ENCODE measurements at regions not wholly inside any gene's neighbourhood (a gene's known extent, or its start where the extent isn't known, plus 50 kb on each side); places are given as distances from the start of the nearest gene placed in this dataset.

DNA sequence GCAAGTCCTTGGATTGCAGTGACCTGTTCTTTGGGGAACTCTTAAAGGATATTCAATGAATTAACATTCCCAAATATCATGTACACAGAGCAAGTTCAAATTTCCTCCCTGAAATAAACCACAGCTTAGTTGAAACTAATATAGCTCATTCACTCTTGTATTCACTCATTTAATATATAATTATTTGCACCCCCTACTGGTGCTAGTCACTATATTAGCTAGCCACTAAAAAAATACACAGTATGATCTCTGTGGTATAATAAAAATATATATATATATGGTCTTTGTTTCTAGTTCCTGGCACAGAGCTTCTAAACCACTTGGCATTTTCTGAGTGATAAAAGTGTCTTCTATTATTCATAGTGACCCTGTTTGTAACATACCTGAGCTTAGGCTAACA is 177.3 kb upstream of the LYPLAL1 start:
- no peaks in the 10 kb centered on the region for H3F3A ChIP-seq (ENCODE audit: low read length, unreplicated experiment)
- H3K36me3 ChIP-seq (ENCODE audit: low read depth, low read length) = no peaks in the 10 kb centered on the region
- no peak overlapping the region for H2AFZ ChIP-seq (ENCODE audit: low read length)
- intact Hi-C loops (cut with micrococcal nuclease) = no loop called here
- BruUV-seq (replicated peaks) = no TSS peak
- no peak overlapping the region for H3K4me2 ChIP-seq (ENCODE audit: low read length)
- no peaks in the 10 kb centered on the region for H3K79me2 ChIP-seq (ENCODE audit: low read length)
- H3K9me2 ChIP-seq (replicated peaks; ENCODE audit: low read length) = 0 out of 2 replicates have a peak, but pooled peaks cover 5% of the 10 kb centered on the region
- H3K4me3 ChIP-seq (ENCODE audit: low read length) = no peak overlapping the region
- DNase-seq (peak; percentile 41), ATAC-seq (peak; percentile 69)
- H3K9me3 ChIP-seq (ENCODE audit: low read length) = no peaks in the 10 kb centered on the region
- H4K20me1 ChIP-seq (ENCODE audit: low read length) = no peaks in the 10 kb centered on the region
- CTCF ChIA-PET = interaction anchor here (0.5 to 1.0 kb wide), 5 partner anchors 14 to 193 kb away, joined by 3 to 5 read pairs (median 4); no protein-coding TSS in a partner anchor
- no peak for TF ChIP-seq EZH2phosphoT487 (IDR thresholded peaks at IDR 0.05; ENCODE audit: borderline replicate concordance, low read length)
- no peak for TF ChIP-seq EZH2 (IDR thresholded peaks at IDR 0.05; ENCODE audit: low read length, unreplicated experiment)
- TF ChIP-seq, protein P1, sequence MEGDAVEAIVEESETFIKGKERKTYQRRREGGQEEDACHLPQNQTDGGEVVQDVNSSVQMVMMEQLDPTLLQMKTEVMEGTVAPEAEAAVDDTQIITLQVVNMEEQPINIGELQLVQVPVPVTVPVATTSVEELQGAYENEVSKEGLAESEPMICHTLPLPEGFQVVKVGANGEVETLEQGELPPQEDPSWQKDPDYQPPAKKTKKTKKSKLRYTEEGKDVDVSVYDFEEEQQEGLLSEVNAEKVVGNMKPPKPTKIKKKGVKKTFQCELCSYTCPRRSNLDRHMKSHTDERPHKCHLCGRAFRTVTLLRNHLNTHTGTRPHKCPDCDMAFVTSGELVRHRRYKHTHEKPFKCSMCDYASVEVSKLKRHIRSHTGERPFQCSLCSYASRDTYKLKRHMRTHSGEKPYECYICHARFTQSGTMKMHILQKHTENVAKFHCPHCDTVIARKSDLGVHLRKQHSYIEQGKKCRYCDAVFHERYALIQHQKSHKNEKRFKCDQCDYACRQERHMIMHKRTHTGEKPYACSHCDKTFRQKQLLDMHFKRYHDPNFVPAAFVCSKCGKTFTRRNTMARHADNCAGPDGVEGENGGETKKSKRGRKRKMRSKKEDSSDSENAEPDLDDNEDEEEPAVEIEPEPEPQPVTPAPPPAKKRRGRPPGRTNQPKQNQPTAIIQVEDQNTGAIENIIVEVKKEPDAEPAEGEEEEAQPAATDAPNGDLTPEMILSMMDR (conservative IDR thresholded peaks at IDR 0.05; ENCODE audit: low read depth, low read length) = peak; percentile 60
- no peak overlapping the region for H3K9ac ChIP-seq (ENCODE audit: low read length)
- POLR2A ChIA-PET (ENCODE audit: unreplicated experiment) = no interaction called here
- H3K27me3 ChIP-seq (ENCODE audit: low read length) = no peaks in the 10 kb centered on the region
- no peak overlapping the region for H3K27ac ChIP-seq (ENCODE audit: low read length)
- H3K4me1 ChIP-seq (ENCODE audit: insufficient read depth, low read length) = peaks cover 9% of the 10 kb centered on the region; the same call in 1 of the 2 replicates

DNA sequence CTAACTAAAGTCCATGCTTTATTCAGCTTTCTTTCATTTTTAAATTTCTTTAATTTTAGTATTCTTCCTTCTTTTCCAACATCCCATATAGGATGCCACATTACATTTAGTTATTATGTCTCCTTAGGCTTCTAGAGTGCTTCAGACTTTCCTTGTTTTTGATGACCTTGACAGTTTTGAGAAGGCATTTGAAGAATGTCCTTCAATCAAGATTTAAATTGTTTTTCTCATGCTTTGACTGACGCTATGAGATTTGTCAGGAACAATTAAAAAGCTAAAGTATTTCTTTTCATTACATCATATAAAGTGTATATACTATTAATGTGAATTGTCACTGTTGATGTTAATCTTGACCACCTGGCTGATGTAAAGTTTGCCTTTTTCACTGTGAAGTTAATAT is 173.7 kb upstream of the LYPLAL1 start:
- Histone ChIP-seq H3F3A (ENCODE audit: low read length, unreplicated experiment) (no peaks in the 10 kb centered on the region), H3K9ac (ENCODE audit: low read length) (no peak overlapping the region), H3K27me3 (ENCODE audit: low read length) (no peaks in the 10 kb centered on the region), H3K4me1 (ENCODE audit: insufficient read depth, low read length) (peaks cover 9% of the 10 kb centered on the region; the same call in 1 of the 2 replicates), H2AFZ (ENCODE audit: low read length) (no peak overlapping the region), H3K4me3 (ENCODE audit: low read length) (no peak overlapping the region), H3K36me3 (ENCODE audit: low read depth, low read length) (peaks cover 4% of the 10 kb centered on the region; the same call in 1 of the 2 replicates), H4K20me1 (ENCODE audit: low read length) (no peaks in the 10 kb centered on the region), H3K9me2 (replicated peaks; ENCODE audit: low read length) (0 out of 2 replicates have a peak, but pooled peaks cover 2% of the 10 kb centered on the region), H3K27ac (ENCODE audit: low read length) (no peak overlapping the region), H3K79me2 (ENCODE audit: low read length) (no peaks in the 10 kb centered on the region), H3K9me3 (ENCODE audit: low read length) (peaks cover 7% of the 10 kb centered on the region), H3K4me2 (ENCODE audit: low read length) (no peak overlapping the region)
- ATAC-seq (no peak), DNase-seq (no peak)
- no peak for TF ChIP-seq EZH2 (IDR thresholded peaks at IDR 0.05; ENCODE audit: low read length, unreplicated experiment)
- TF ChIP-seq, protein P1 (conservative IDR thresholded peaks at IDR 0.05; ENCODE audit: low read depth, low read length) = no peak
- TF ChIP-seq EZH2phosphoT487 (IDR thresholded peaks at IDR 0.05; ENCODE audit: borderline replicate concordance, low read length) = no peak
- intact Hi-C loops (cut with micrococcal nuclease) = no loop called here
- BruUV-seq (replicated peaks) = no TSS peak
- CTCF ChIA-PET = no interaction called here
- POLR2A ChIA-PET (ENCODE audit: unreplicated experiment) = no interaction called here

DNA sequence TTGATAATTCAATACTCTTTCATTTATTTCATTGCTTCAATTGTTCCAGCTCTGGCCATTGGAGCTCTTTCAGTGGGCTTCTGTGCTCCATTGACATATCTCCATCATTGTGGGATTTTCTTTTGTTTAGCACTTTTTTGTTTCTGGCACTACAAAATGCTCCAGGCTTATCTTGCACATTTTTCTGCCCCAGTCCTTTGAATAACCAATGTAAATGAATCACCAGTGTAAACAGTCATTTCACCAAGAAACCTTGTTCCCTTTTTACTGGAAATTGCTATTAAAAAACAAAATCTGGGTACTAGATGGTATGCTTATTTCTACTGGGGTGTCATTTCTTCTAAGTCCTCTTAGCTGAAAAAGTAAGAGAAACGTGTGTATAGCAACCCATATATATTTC is 173.0 kb upstream of the LYPLAL1 start:
- Histone ChIP-seq H4K20me1 (ENCODE audit: low read length) (no peaks in the 10 kb centered on the region), H3K36me3 (ENCODE audit: low read depth, low read length) (peaks cover 7% of the 10 kb centered on the region; the same call in 1 of the 2 replicates), H2AFZ (ENCODE audit: low read length) (no peak overlapping the region), H3K27me3 (ENCODE audit: low read length) (no peaks in the 10 kb centered on the region), H3K27ac (ENCODE audit: low read length) (no peak overlapping the region), H3K9ac (ENCODE audit: low read length) (no peak overlapping the region), H3K9me3 (ENCODE audit: low read length) (peaks cover 13% of the 10 kb centered on the region), H3K79me2 (ENCODE audit: low read length) (no peaks in the 10 kb centered on the region), H3K4me1 (ENCODE audit: insufficient read depth, low read length) (peaks cover 9% of the 10 kb centered on the region; the same call in 1 of the 2 replicates), H3K4me3 (ENCODE audit: low read length) (no peak overlapping the region), H3K4me2 (ENCODE audit: low read length) (no peak overlapping the region), H3F3A (ENCODE audit: low read length, unreplicated experiment) (no peaks in the 10 kb centered on the region), H3K9me2 (replicated peaks; ENCODE audit: low read length) (no peaks in the 10 kb centered on the region)
- no peak for TF ChIP-seq EZH2phosphoT487 (IDR thresholded peaks at IDR 0.05; ENCODE audit: borderline replicate concordance, low read length)
- TF ChIP-seq EZH2 (IDR thresholded peaks at IDR 0.05; ENCODE audit: low read length, unreplicated experiment) = no peak
- TF ChIP-seq, protein P1 (conservative IDR thresholded peaks at IDR 0.05; ENCODE audit: low read depth, low read length) = no peak
- POLR2A ChIA-PET (ENCODE audit: unreplicated experiment) = no interaction called here
- DNase-seq (peak; percentile 60), ATAC-seq (peak; percentile 78)
- intact Hi-C loops (cut with micrococcal nuclease) = no loop called here
- CTCF ChIA-PET = no interaction called here
- no TSS peak for BruUV-seq (replicated peaks)
